ENCODE measurements at regions not wholly inside any gene's neighbourhood (a gene's known extent, or its start where the extent isn't known, plus 50 kb on each side); places are given as distances from the start of the nearest gene placed in this dataset.

DNA sequence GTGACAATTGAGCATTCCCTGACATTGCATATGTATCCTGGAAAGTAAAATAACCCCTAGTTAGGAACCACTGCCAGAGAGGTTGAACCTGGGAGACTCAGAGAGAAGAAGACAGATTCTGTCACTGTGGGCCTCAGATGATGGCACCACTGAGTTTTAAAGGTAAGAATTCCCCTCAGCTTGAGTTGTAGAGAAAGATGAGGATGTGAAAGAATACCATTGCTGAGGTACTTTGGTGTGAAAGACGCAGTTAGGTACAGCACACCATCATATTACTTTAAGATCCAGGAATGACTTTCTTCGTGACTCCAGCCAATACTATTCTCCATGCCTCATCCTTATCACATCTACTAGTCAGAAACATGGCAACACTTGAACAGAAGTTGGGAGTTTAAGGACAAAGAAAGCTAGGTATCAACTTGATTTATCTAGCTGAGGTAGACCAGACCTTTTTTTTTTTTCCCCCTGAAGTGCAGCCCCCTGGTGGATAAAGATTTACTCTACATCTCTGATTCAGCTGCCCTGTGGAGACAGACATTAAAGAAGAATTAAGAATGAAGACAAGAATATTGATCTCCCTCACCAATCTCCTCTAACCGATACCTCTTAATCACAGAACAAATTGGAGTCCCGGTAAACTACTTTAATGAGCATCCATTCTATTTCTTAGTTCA lies 630.5 kb upstream of the FANCL start:
- H3K4me1 ChIP-seq (ENCODE audit: control insufficient read depth, low read depth, low read length) = peaks cover 17% of the 10 kb centered on the region
- no peak overlapping the region for H3K9ac ChIP-seq (ENCODE audit: low read length)
- H3K36me3 ChIP-seq (ENCODE audit: control insufficient read depth, low read depth, low read length) = no peaks in the 10 kb centered on the region
- no peaks in the 10 kb centered on the region for H3K9me3 ChIP-seq (ENCODE audit: control insufficient read depth, low read depth, low read length)
- peaks cover 7% of the 10 kb centered on the region for H3K27me3 ChIP-seq (ENCODE audit: control insufficient read depth, insufficient read depth, low read length)
- H3K4me3 ChIP-seq (ENCODE audit: low read length) = no peak overlapping the region
- no peak overlapping the region for H3K27ac ChIP-seq (ENCODE audit: low read length)

DNA sequence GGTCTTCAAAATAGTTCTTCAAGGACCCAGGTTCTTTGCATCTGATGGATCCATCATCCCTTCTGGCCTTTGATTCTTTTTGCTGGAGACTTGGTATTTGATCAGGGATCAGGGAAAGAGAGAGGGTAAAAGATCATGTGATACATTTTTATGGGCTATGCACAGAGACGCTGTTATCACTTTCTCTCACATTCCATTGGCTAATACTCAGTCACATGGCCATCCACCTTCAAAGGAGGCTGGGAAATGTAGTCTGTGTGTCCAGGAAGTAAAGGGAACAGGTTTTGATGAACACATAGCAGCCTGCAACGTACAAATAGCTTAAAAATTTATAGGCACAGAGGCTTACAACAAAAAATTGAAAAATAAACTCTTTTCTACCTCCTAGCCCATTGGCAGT lies 629.6 kb upstream of the FANCL start:
- Histone ChIP-seq H3K27ac (ENCODE audit: low read length) (no peak overlapping the region), H3K4me1 (ENCODE audit: control insufficient read depth, low read depth, low read length) (peaks cover 23% of the 10 kb centered on the region), H3K4me3 (ENCODE audit: low read length) (no peak overlapping the region), H3K9me3 (ENCODE audit: control insufficient read depth, low read depth, low read length) (no peaks in the 10 kb centered on the region), H3K27me3 (ENCODE audit: control insufficient read depth, insufficient read depth, low read length) (peaks cover 9% of the 10 kb centered on the region), H3K36me3 (ENCODE audit: control insufficient read depth, low read depth, low read length) (no peaks in the 10 kb centered on the region), H3K9ac (ENCODE audit: low read length) (no peak overlapping the region)

DNA sequence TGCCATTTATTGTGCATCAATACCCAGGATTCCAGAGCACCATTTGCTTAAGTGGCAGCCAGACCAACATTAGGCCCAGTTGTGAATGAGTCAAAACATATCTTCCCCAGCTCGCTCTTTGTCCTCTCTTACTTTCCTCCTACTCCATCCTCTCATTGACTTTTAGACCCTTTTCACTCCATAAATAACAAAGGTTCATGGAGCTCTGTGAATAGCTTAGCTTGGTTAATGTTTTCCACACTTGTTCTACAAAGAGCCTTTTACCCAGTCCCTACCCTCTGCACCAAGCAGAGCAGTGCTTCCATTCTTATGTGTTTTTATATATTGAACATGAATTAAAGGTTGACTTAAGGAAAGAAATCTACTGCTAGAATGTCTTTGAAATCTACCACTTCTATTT lies 625.8 kb upstream of the FANCL start:
- Histone ChIP-seq H3K27me3 (ENCODE audit: control insufficient read depth, insufficient read depth, low read length) (peaks cover 9% of the 10 kb centered on the region), H3K9ac (ENCODE audit: low read length) (no peak overlapping the region), H3K9me3 (ENCODE audit: control insufficient read depth, low read depth, low read length) (no peaks in the 10 kb centered on the region), H3K36me3 (ENCODE audit: control insufficient read depth, low read depth, low read length) (no peaks in the 10 kb centered on the region), H3K27ac (ENCODE audit: low read length) (no peak overlapping the region), H3K4me1 (ENCODE audit: control insufficient read depth, low read depth, low read length) (peaks cover 29% of the 10 kb centered on the region), H3K4me3 (ENCODE audit: low read length) (no peak overlapping the region)

DNA sequence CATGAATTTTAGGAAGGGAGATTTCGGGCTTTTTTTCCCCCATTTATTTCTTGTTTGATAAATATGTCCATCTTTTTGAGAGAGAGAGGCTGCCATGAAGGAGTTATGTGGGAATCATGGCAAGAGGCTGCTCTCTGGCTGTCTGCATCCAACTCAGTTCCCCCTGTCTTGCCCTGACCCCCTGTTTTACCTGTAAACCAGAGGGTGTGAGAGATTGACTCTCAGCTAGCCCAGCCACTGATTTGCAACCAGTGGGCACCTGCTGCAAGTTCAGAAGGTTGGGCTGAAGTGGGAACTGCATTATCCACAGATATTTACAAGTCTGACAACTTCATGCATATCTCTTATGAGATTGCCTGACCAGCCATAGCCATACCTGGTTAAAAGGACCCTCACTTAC lies 625.4 kb upstream of the FANCL start:
- H3K27ac ChIP-seq (ENCODE audit: low read length) = no peak overlapping the region
- H3K4me3 ChIP-seq (ENCODE audit: low read length) = no peak overlapping the region
- H3K9ac ChIP-seq (ENCODE audit: low read length) = no peak overlapping the region
- peaks cover 9% of the 10 kb centered on the region for H3K27me3 ChIP-seq (ENCODE audit: control insufficient read depth, insufficient read depth, low read length)
- no peaks in the 10 kb centered on the region for H3K36me3 ChIP-seq (ENCODE audit: control insufficient read depth, low read depth, low read length)
- H3K9me3 ChIP-seq (ENCODE audit: control insufficient read depth, low read depth, low read length) = no peaks in the 10 kb centered on the region
- peaks cover 29% of the 10 kb centered on the region for H3K4me1 ChIP-seq (ENCODE audit: control insufficient read depth, low read depth, low read length)

DNA sequence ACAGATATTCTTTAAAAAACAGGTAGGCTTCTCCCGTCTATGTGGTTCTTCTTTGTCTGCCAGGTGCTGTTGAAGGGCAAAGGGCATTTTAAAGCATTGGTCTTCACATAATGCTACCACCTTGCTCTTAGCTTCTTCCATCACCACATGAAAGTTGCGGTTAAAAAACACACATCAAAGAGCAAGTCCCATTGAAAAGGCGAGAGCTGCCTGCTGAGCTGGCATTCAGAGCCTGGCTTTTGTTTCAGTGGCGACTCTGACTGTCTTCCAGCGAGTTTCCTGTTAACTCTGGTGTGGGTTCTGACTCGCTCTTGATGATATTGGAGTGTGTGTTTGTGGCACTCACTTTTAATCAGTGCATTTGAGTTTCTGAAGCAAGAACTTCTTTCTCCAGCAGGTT lies 624.9 kb upstream of the FANCL start:
- Histone ChIP-seq H3K27ac (ENCODE audit: low read length) (no peak overlapping the region), H3K4me3 (ENCODE audit: low read length) (no peak overlapping the region)

DNA sequence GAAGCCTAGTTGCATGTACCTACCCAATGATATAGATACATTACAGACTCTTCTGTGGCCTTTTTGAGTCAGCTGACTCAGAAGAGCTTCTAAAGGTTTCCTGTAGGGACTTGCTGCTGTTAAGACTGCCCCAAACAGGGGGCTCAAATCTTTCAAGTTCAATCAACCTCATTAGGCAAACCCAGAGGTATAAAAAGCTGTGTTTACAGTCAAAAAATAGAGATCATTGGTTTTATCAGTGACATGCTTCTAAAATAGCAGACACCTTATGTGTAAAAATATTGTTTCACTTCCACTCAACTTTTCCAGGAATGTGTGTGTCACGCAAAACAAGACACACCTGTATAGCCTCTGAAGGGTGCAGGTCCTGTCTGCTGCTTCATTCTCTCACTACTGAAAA lies 624.3 kb upstream of the FANCL start:
- Histone ChIP-seq H3K9ac (ENCODE audit: low read length) (no peak overlapping the region), H3K9me3 (ENCODE audit: control insufficient read depth, low read depth, low read length) (no peaks in the 10 kb centered on the region), H3K27me3 (ENCODE audit: control insufficient read depth, insufficient read depth, low read length) (peaks cover 9% of the 10 kb centered on the region), H3K4me1 (ENCODE audit: control insufficient read depth, low read depth, low read length) (peaks cover 29% of the 10 kb centered on the region), H3K36me3 (ENCODE audit: control insufficient read depth, low read depth, low read length) (no peaks in the 10 kb centered on the region), H3K4me3 (ENCODE audit: low read length) (no peak overlapping the region), H3K27ac (ENCODE audit: low read length) (no peak overlapping the region)

More for the DNA sequence above, 624.9 kb upstream of the FANCL start:
- Histone ChIP-seq H3K27me3 (ENCODE audit: control insufficient read depth, insufficient read depth, low read length) (peaks cover 9% of the 10 kb centered on the region), H3K4me1 (ENCODE audit: control insufficient read depth, low read depth, low read length) (peaks cover 29% of the 10 kb centered on the region), H3K36me3 (ENCODE audit: control insufficient read depth, low read depth, low read length) (no peaks in the 10 kb centered on the region), H3K9ac (ENCODE audit: low read length) (no peak overlapping the region), H3K9me3 (ENCODE audit: control insufficient read depth, low read depth, low read length) (no peaks in the 10 kb centered on the region)

DNA sequence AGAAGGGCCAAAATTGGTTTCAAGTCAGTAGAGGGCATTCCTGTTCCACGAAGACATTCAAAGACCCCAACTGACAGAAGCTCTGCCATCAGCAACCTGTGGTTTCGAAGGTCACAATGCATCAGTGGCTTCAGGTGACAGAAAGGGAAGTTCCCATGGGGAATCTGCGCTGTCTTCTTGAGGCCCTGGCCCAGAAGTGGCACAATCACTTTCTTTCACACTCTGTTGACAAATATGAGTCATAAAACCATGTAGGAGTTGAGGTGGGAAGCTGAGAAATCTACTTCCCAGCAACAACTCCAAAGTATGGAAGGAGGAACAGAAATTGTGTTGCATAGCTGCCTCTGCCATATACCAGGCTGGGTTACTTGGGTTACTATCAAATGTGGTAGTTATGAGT lies 621.1 kb upstream of the FANCL start:
- Histone ChIP-seq H3K9ac (ENCODE audit: low read length) (no peak overlapping the region), H3K27me3 (ENCODE audit: control insufficient read depth, insufficient read depth, low read length) (peaks cover 9% of the 10 kb centered on the region), H3K4me3 (ENCODE audit: low read length) (no peak overlapping the region), H3K27ac (ENCODE audit: low read length) (no peak overlapping the region), H3K4me1 (ENCODE audit: control insufficient read depth, low read depth, low read length) (peaks cover 29% of the 10 kb centered on the region), H3K9me3 (ENCODE audit: control insufficient read depth, low read depth, low read length) (no peaks in the 10 kb centered on the region), H3K36me3 (ENCODE audit: control insufficient read depth, low read depth, low read length) (no peaks in the 10 kb centered on the region)

DNA sequence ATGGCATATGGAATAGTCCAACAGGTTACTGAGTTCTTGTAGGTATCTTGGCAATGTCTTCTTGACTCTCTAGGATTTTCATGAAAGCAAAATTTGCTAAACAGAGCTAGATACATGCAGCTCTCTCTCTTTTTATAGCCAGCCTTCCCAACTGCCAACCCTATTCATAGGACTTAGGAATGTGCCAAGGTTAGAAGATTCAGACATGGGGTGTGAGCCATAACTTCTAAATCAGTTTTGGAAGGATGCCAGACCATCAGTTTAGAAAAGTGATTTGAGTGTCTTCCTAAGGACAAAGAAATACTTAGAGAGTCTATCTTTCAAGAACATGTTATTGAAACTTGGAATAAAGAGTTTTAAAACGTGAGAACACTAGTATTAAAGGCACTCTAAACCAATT lies 619.5 kb upstream of the FANCL start:
- Histone ChIP-seq H3K4me3 (ENCODE audit: low read length) (no peak overlapping the region), H3K9ac (ENCODE audit: low read length) (no peak overlapping the region), H3K36me3 (ENCODE audit: control insufficient read depth, low read depth, low read length) (no peaks in the 10 kb centered on the region), H3K4me1 (ENCODE audit: control insufficient read depth, low read depth, low read length) (peaks cover 18% of the 10 kb centered on the region), H3K9me3 (ENCODE audit: control insufficient read depth, low read depth, low read length) (no peaks in the 10 kb centered on the region), H3K27me3 (ENCODE audit: control insufficient read depth, insufficient read depth, low read length) (no peaks in the 10 kb centered on the region), H3K27ac (ENCODE audit: low read length) (no peak overlapping the region)

DNA sequence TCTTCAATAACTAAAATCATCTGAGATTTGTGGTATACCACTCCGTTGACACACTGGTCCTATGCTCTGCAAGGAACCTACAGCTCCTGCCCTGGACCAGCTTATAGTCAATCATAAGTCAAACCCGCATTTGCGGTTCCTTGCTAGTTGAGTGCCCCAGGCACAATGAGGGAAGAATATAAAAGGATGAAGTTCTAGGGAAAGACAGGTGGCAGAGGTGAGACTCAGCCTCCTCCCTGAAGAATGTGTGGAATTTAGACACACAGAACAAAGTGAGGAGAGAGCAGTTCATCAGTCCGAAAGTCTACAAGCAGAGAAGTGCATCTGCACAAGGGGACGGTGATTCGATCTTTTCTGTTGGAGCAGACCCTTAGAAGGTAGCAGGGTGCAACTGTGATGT lies 615.0 kb upstream of the FANCL start:
- H3K4me1 ChIP-seq (ENCODE audit: control insufficient read depth, low read depth, low read length) = peaks cover 22% of the 10 kb centered on the region
- no peak overlapping the region for H3K4me3 ChIP-seq (ENCODE audit: low read length)
- H3K36me3 ChIP-seq (ENCODE audit: control insufficient read depth, low read depth, low read length) = no peaks in the 10 kb centered on the region
- H3K9ac ChIP-seq (ENCODE audit: low read length) = no peak overlapping the region
- H3K27ac ChIP-seq (ENCODE audit: low read length) = no peak overlapping the region
- H3K27me3 ChIP-seq (ENCODE audit: control insufficient read depth, insufficient read depth, low read length) = no peaks in the 10 kb centered on the region
- H3K9me3 ChIP-seq (ENCODE audit: control insufficient read depth, low read depth, low read length) = no peaks in the 10 kb centered on the region

DNA sequence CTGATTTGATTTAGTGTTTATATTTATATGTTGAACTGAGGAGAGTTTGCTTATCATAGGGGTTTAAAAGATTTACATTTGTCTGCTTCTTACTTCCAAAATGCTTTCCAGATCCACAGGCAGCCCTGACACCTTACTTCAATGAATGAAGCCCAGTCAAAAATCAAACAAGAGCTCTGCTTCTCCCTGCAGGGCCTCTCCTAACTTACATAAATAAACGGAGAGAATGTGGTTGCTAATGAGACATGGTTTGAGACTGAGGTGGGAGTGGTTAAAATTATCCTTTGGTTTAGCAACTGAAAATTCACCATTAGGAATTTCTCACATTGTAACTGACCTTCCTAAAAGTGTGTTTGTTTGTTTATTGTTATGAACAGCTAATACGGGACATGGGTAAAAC lies 612.3 kb upstream of the FANCL start:
- Histone ChIP-seq H3K9ac (ENCODE audit: low read length) (no peak overlapping the region), H3K27me3 (ENCODE audit: control insufficient read depth, insufficient read depth, low read length) (no peaks in the 10 kb centered on the region), H3K27ac (ENCODE audit: low read length) (no peak overlapping the region), H3K4me3 (ENCODE audit: low read length) (no peak overlapping the region), H3K9me3 (ENCODE audit: control insufficient read depth, low read depth, low read length) (no peaks in the 10 kb centered on the region), H3K36me3 (ENCODE audit: control insufficient read depth, low read depth, low read length) (no peaks in the 10 kb centered on the region), H3K4me1 (ENCODE audit: control insufficient read depth, low read depth, low read length) (peaks cover 17% of the 10 kb centered on the region)

DNA sequence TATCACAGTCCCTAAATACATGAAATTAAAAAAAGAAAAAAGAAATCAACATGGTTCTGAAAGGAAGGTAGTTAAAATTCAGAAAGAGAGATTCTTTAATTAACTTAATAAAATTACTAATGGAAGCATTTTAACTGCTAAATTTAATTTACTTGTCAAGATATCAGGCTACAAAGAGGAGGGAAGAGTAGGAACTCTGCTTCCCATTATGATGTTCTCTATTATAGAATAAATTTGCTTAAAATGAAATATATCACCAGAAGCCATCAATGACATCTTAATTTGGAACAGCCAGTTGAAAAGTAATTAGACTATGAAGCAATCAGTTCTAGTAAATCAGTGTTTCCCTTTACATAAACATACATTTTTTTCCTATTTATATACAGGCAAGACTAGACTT lies 611.8 kb upstream of the FANCL start:
- Histone ChIP-seq H3K9me3 (ENCODE audit: control insufficient read depth, low read depth, low read length) (no peaks in the 10 kb centered on the region), H3K4me1 (ENCODE audit: control insufficient read depth, low read depth, low read length) (peaks cover 17% of the 10 kb centered on the region), H3K4me3 (ENCODE audit: low read length) (no peak overlapping the region), H3K9ac (ENCODE audit: low read length) (no peak overlapping the region), H3K27ac (ENCODE audit: low read length) (no peak overlapping the region), H3K36me3 (ENCODE audit: control insufficient read depth, low read depth, low read length) (no peaks in the 10 kb centered on the region), H3K27me3 (ENCODE audit: control insufficient read depth, insufficient read depth, low read length) (no peaks in the 10 kb centered on the region)

DNA sequence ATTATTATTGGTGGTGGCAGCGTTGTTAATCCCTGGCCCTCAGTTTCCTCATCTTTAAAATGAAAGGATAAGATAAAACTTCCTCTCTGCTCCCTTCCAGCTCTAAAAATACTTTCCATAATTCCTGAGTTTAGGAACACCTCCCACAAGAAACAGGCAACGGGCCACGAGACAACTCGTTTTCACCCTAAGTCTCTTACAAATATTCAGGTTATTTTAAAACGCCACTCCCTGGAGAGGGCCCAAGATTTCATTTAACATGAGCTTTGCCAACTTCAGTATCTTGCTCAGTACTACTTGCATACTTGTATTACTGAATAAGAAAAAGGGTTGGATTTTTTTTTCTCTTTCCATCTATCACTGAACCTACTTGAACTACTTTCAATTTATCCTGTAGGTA lies 611.1 kb upstream of the FANCL start:
- no peaks in the 10 kb centered on the region for H3K36me3 ChIP-seq (ENCODE audit: control insufficient read depth, low read depth, low read length)
- H3K4me3 ChIP-seq (ENCODE audit: low read length) = no peak overlapping the region
- H3K27ac ChIP-seq (ENCODE audit: low read length) = no peak overlapping the region

More for the DNA sequence above, 611.1 kb upstream of the FANCL start:
- no peak overlapping the region for H3K9ac ChIP-seq (ENCODE audit: low read length)
- H3K4me1 ChIP-seq (ENCODE audit: control insufficient read depth, low read depth, low read length) = peaks cover 17% of the 10 kb centered on the region
- H3K27me3 ChIP-seq (ENCODE audit: control insufficient read depth, insufficient read depth, low read length) = no peaks in the 10 kb centered on the region
- no peaks in the 10 kb centered on the region for H3K9me3 ChIP-seq (ENCODE audit: control insufficient read depth, low read depth, low read length)

Data from iPS-18a (cell line).